Hepatocyte (in vitro differentiated cells): ENCODE measurements at regions not wholly inside any gene's neighbourhood (a gene's known extent, or its start where the extent isn't known, plus 50 kb on each side); places are given as distances from the start of the nearest gene placed in this dataset.
A peak's percentile ranks its signal among the peaks of the same experiment; 100 is the strongest.

Experiments
- DNase-seq: peaks from one replicate; pipeline ENCODE4 v3.0.0-alpha.2; 2016; ENCODE audit warnings: low spot score
- H2AFZ ChIP-seq: fragments of 200-600 bp; sonication (generic); 2 replicates; pipeline ENCODE4 v1.6.0; 2016; ENCODE audit warnings: antibody characterized with exemption, mild to moderate bottlenecking
- H3K27ac ChIP-seq: fragments of 200-600 bp; sonication (generic); 2 replicates; pipeline ENCODE4 v1.5.1; 2016; ENCODE audit warnings: mild to moderate bottlenecking
- H3K27me3 ChIP-seq: fragments of 200-600 bp; sonication (generic); 2 replicates; pipeline ENCODE4 v1.6.1; 2016
- H3K36me3 ChIP-seq: fragments of 200-600 bp; sonication (generic); replicated peaks from 2 replicates; pipeline ENCODE4 v1.5.1; 2016; ENCODE audit warnings: low read depth; ENCODE audit not compliant: insufficient read depth
- H3K4me1 ChIP-seq: fragments of 200-600 bp; sonication (generic); 2 replicates; pipeline ENCODE4 v1.5.1; 2016; ENCODE audit warnings: mild to moderate bottlenecking, moderate library complexity; ENCODE audit not compliant: insufficient read depth
- H3K4me2 ChIP-seq: fragments of 200-600 bp; sonication (generic); 2 replicates; pipeline ENCODE4 v1.6.0; 2016
- H3K4me3 ChIP-seq: fragments of 200-600 bp; sonication (generic); 2 replicates; pipeline ENCODE4 v1.5.1; 2016; ENCODE audit warnings: mild to moderate bottlenecking
- H3K79me2 ChIP-seq: fragments of 200-600 bp; sonication (generic); 2 replicates; pipeline ENCODE4 v1.6.0; 2017; ENCODE audit warnings: mild to moderate bottlenecking
- H3K9me2 ChIP-seq: fragments of 200-600 bp; sonication (generic); replicated peaks from 2 replicates; pipeline ENCODE4 v1.6.0; 2017; ENCODE audit warnings: mild to moderate bottlenecking; ENCODE audit not compliant: insufficient read depth
- H3K9me3 ChIP-seq: fragments of 200-600 bp; sonication (generic); 2 replicates; pipeline ENCODE4 v1.5.1; 2016; ENCODE audit warnings: low read depth, mild to moderate bottlenecking
- H4K20me1 ChIP-seq: fragments of 200-600 bp; sonication (generic); 2 replicates; pipeline ENCODE4 v1.6.0; 2016; ENCODE audit warnings: mild to moderate bottlenecking; ENCODE audit not compliant: insufficient read depth, poor library complexity, severe bottlenecking
- CTCF ChIP-seq: fragments of 200-600 bp; sonication (generic); IDR thresholded peaks from 2 replicates; pipeline ENCODE4 v1.5.1; 2016; ENCODE audit warnings: antibody characterized with exemption, mild to moderate bottlenecking; ENCODE audit not compliant: poor library complexity
- EZH2 ChIP-seq: fragments of 200-600 bp; sonication (generic); IDR thresholded peaks from 2 replicates; pipeline ENCODE4 v1.6.1; 2016; ENCODE audit warnings: antibody characterized with exemption, mild to moderate bottlenecking, borderline replicate concordance
- EZH2phosphoT487 ChIP-seq: fragments of 200-600 bp; sonication (generic); IDR thresholded peaks from one replicate; pipeline ENCODE4 v1.6.1; 2018; ENCODE audit warnings: antibody characterized with exemption, mild to moderate bottlenecking, low read depth, moderate library complexity; ENCODE audit not compliant: unreplicated experiment, severe bottlenecking
- WGBS: methylation state at CpG from one replicate; pipeline ENCODE4 v1.1.6; 2016; ENCODE audit warnings: low lambda C conversion rate; ENCODE audit errors: missing lambda C conversion rate; 5-methylcytosine and 5-hydroxymethylcytosine counted together

- peak overlapping the region; percentile 44 for H3K27ac ChIP-seq
Measured at GRCh38 chrX:39726771-39727170, 371.0 kb downstream of the BCOR start.

GRCh38 chrX:39728025-39728424, 369.7 kb downstream of the BCOR start:
- Histone ChIP-seq H3K27me3 (no peaks in the 10 kb centered on the region), H3K79me2 (no peaks in the 10 kb centered on the region), H3K9me2 (no peaks in the 10 kb centered on the region), H3K4me3 (no peak overlapping the region), H3K9me3 (no peaks in the 10 kb centered on the region), H3K4me2 (no peak overlapping the region), H3K27ac (peak overlapping the region; percentile 29), H3K4me1 (peaks cover 40% of the 10 kb centered on the region), H2AFZ (no peak overlapping the region), H4K20me1 (no peaks in the 10 kb centered on the region), H3K36me3 (no peaks in the 10 kb centered on the region)
- TF ChIP-seq CTCF, result no peak
- TF ChIP-seq EZH2, result no peak
- no peak for TF ChIP-seq EZH2phosphoT487
- DNase-seq, result peak; percentile 51
- 61% methylated on average over 4 of the region's 4 CpGs for WGBS

More at GRCh38 chrX:39726771-39727170, 371.0 kb downstream of the BCOR start:
- Histone ChIP-seq H3K36me3 (no peaks in the 10 kb centered on the region), H3K9me2 (no peaks in the 10 kb centered on the region), H3K79me2 (no peaks in the 10 kb centered on the region), H3K4me2 (no peak overlapping the region), H3K9me3 (no peaks in the 10 kb centered on the region), H4K20me1 (no peaks in the 10 kb centered on the region), H3K4me1 (peaks cover 43% of the 10 kb centered on the region), H3K27me3 (no peaks in the 10 kb centered on the region), H2AFZ (no peak overlapping the region), H3K4me3 (no peak overlapping the region)
- no peak for DNase-seq
- TF ChIP-seq EZH2phosphoT487 (no peak), CTCF (no peak), EZH2 (no peak)
- WGBS, result 56% methylated on average over 3 of the region's 3 CpGs

- Histone ChIP-seq H3K4me3 (no peak overlapping the region), H3K4me1 (peaks cover 45% of the 10 kb centered on the region), H4K20me1 (no peaks in the 10 kb centered on the region), H3K9me2 (no peaks in the 10 kb centered on the region), H3K9me3 (no peaks in the 10 kb centered on the region), H2AFZ (no peak overlapping the region), H3K36me3 (no peaks in the 10 kb centered on the region), H3K27ac (no peak overlapping the region), H3K27me3 (no peaks in the 10 kb centered on the region), H3K4me2 (no peak overlapping the region), H3K79me2 (no peaks in the 10 kb centered on the region)
- no peak for DNase-seq
- TF ChIP-seq EZH2phosphoT487 (no peak), CTCF (no peak), EZH2 (no peak)
- 89% methylated on average over 6 of the region's 6 CpGs for WGBS
Measured at GRCh38 chrX:39728852-39729598, 368.7 kb downstream of the BCOR start.
